Kidney (tissue), 13 donors: ENCODE measurements at regions not wholly inside any gene's neighbourhood (a gene's known extent, or its start where the extent isn't known, plus 50 kb on each side); places are given as distances from the start of the nearest gene placed in this dataset.

Experiments used
- DNase-seq, 5 donors: peaks; one replicate each; pipeline ENCODE4 v3.0.0-alpha.2; 2013 to 2020
- FAIRE-seq: peaks from 2 replicates; lab custom pipeline; 2012; peaks lifted over from hg19 to GRCh38; lab: Jason Lieb, UNC
- H3K27ac ChIP-seq, 2 donors: one replicate each; pipeline ENCODE4 v1.7.0; 2013; ENCODE audit warnings: low read depth in 2 of 2, low read length in 2 of 2, inconsistent platforms in 1 of 2
- H3K27me3 ChIP-seq: one replicate; pipeline ENCODE4 v1.7.1; 2013; ENCODE audit warnings: low read length, inconsistent platforms; ENCODE audit not compliant: control insufficient read depth, insufficient read depth
- H3K36me3 ChIP-seq, 3 donors: one replicate each; pipeline versions ENCODE4 v1.7.0 to v1.7.1; 2013; ENCODE audit warnings: low read length in 3 of 3, control low read depth in 1 of 3, inconsistent platforms in 1 of 3; ENCODE audit not compliant: insufficient read depth in 3 of 3, control insufficient read depth in 2 of 3
- H3K4me1 ChIP-seq, 3 donors: one replicate each; pipeline versions ENCODE4 v1.7.0 to v1.7.1; 2013; ENCODE audit warnings: low read length in 3 of 3, inconsistent platforms in 1 of 3, low read depth in 1 of 3; ENCODE audit not compliant: control insufficient read depth in 2 of 3, insufficient read depth in 2 of 3
- H3K4me3 ChIP-seq, 3 donors: one replicate each; pipeline versions ENCODE4 v1.7.0 to v1.8.1; 2013; ENCODE audit warnings: low read length in 3 of 3, control low read depth in 1 of 3, inconsistent platforms in 1 of 3
- H3K9ac ChIP-seq, 3 donors: one replicate each; pipeline versions ENCODE4 v1.7.0 to v1.7.1; 2013; ENCODE audit warnings: low read length in 3 of 3, control low read depth in 1 of 3, inconsistent platforms in 1 of 3
- H3K9me3 ChIP-seq, 3 donors: one replicate each; pipeline versions ENCODE4 v1.7.0 to v1.7.1; 2013; ENCODE audit warnings: low read length in 3 of 3, control low read depth in 1 of 3, inconsistent platforms in 1 of 3; ENCODE audit not compliant: control insufficient read depth in 2 of 3, insufficient read depth in 1 of 3
- CTCF ChIP-seq: IDR thresholded peaks from 3 replicates; pipeline ENCODE4 v1.5.1; 2012; ENCODE audit warnings: mild to moderate bottlenecking, moderate library complexity, borderline replicate concordance; ENCODE audit not compliant: insufficient read depth; ENCODE audit errors: extremely low read depth
- intact Hi-C: fragments of 100-400 bp; cut with DNase I; formaldehyde crosslinking; loops from one replicate; pipeline ENCODE4 v1.11.1; 2022
- donor health status: control.
- donor health status: control.
- donor health status: control.
- donor health status: control.
- donor health status: control.
- donor health status: DM: yes; HTN: yes; CAD: no.
- donor health status: Normal renal cell carcinoma (clear cell type).

- peaks cover 0 to 9% (median 0%) of the 10 kb centered on the region in 3 donors for H3K4me1 ChIP-seq
- intact Hi-C loops, result no loop called here
- no peak overlapping the region for H3K9ac ChIP-seq
- no peaks in the 10 kb centered on the region for H3K27me3 ChIP-seq
- no peaks in the 10 kb centered on the region for H3K9me3 ChIP-seq
- DNase-seq, result no peak
- no peak for TF ChIP-seq CTCF
- no peak overlapping the region for H3K27ac ChIP-seq
- no peaks in the 10 kb centered on the region for H3K36me3 ChIP-seq
- no peak for FAIRE-seq
- no peak overlapping the region for H3K4me3 ChIP-seq
These were observed 63.5 kb downstream of the DNTTIP2 start for GRCh38 chr1:93815366-93816110.

- Histone ChIP-seq H3K4me3 (no peak overlapping the region), H3K9me3 (no peaks in the 10 kb centered on the region), H3K36me3 (no peaks in the 10 kb centered on the region), H3K27me3 (no peaks in the 10 kb centered on the region), H3K4me1 (peaks cover 0 to 9% (median 0%) of the 10 kb centered on the region in 3 donors), H3K27ac (no peak overlapping the region), H3K9ac (no peak overlapping the region)
- DNase-seq (peak in 1 of 5 donors; percentile 30), FAIRE-seq (no peak)
- intact Hi-C loops, result loop anchor here (5.0 kb wide), 1 partner anchor 183 kb away; no protein-coding TSS in a partner anchor
- TF ChIP-seq CTCF, result no peak
These were observed 64.1 kb downstream of the DNTTIP2 start for GRCh38 chr1:93814795-93815340.

- peak in 4 of 5 donors; percentile 74 to 89 (median 83) for DNase-seq
- no peaks in the 10 kb centered on the region for H3K27me3 ChIP-seq
- intact Hi-C loops, result loop anchor here (5.0 kb wide), 1 partner anchor 182 kb away; no protein-coding TSS in a partner anchor
- no peak for FAIRE-seq
- TF ChIP-seq CTCF, result peak; percentile 100
- H3K9me3 ChIP-seq, result no peaks in the 10 kb centered on the region
- H3K36me3 ChIP-seq, result no peaks in the 10 kb centered on the region
- peaks cover 0 to 9% (median 0%) of the 10 kb centered on the region in 3 donors for H3K4me1 ChIP-seq
- H3K4me3 ChIP-seq, result no peak overlapping the region
- H3K27ac ChIP-seq, result no peak overlapping the region
- H3K9ac ChIP-seq, result no peak overlapping the region
These were observed 64.8 kb downstream of the DNTTIP2 start for GRCh38 chr1:93814059-93814794.
